H9 (cell line): ENCODE measurements at regions not wholly inside any gene's neighbourhood (a gene's known extent, or its start where the extent isn't known, plus 50 kb on each side); places are given as distances from the start of the nearest gene placed in this dataset.

Source experiments
- DNase-seq: peaks from one replicate; pipeline ENCODE4 v3.0.0-alpha.2; 2017
- H2AFZ ChIP-seq: one replicate; pipeline ENCODE4 v1.6.1; 2013; ENCODE audit warnings: mild to moderate bottlenecking, low read length, control low read depth, moderate library complexity
- H2AK5ac ChIP-seq: 2 replicates; pipeline ENCODE4 v1.6.1; 2013; ENCODE audit warnings: low read length, control low read depth, mixed read lengths; ENCODE audit not compliant: insufficient read length
- H2BK120ac ChIP-seq: one replicate; pipeline ENCODE4 v1.6.1; 2013; ENCODE audit warnings: low read depth, mild to moderate bottlenecking, low read length, control low read depth, inconsistent platforms; ENCODE audit not compliant: poor library complexity, severe bottlenecking
- H2BK12ac ChIP-seq: 2 replicates; pipeline ENCODE4 v1.6.1; 2013; ENCODE audit warnings: low read length, control low read depth, mixed read lengths, low read depth; ENCODE audit not compliant: insufficient read length
- H2BK15ac ChIP-seq: 2 replicates; pipeline ENCODE4 v1.6.1; 2013; ENCODE audit warnings: low read depth, low read length, control low read depth
- H2BK20ac ChIP-seq: one replicate; pipeline ENCODE4 v1.6.1; 2013; ENCODE audit warnings: low read depth, mild to moderate bottlenecking, low read length, control low read depth, inconsistent platforms; ENCODE audit not compliant: poor library complexity, severe bottlenecking
- H2BK5ac ChIP-seq: 2 replicates; pipeline ENCODE4 v1.6.1; 2013; ENCODE audit warnings: low read length, control low read depth, mixed read lengths; ENCODE audit not compliant: insufficient read length
- H3K14ac ChIP-seq: 2 replicates; pipeline ENCODE4 v1.6.1; 2013; ENCODE audit warnings: low read length, control low read depth; ENCODE audit not compliant: insufficient read depth
- H3K18ac ChIP-seq: 2 replicates; pipeline ENCODE4 v1.6.1; 2013; ENCODE audit warnings: low read depth, mild to moderate bottlenecking, mixed read lengths, low read length, control low read depth; ENCODE audit not compliant: insufficient read length
- H3K23ac ChIP-seq: 2 replicates; pipeline ENCODE4 v1.6.1; 2013; ENCODE audit warnings: low read length, control low read depth, mixed read lengths, low read depth; ENCODE audit not compliant: insufficient read length
- H3K23me2 ChIP-seq: 2 replicates; pipeline ENCODE4 v1.6.1; 2013; ENCODE audit warnings: low read depth, mild to moderate bottlenecking, mixed read lengths, low read length, control low read depth; ENCODE audit not compliant: insufficient read length, poor library complexity, severe bottlenecking
- H3K27ac ChIP-seq: 2 replicates; pipeline ENCODE4 v1.5.1; 2013; ENCODE audit warnings: low read length, control low read depth, mixed read lengths, low read depth; ENCODE audit not compliant: insufficient read length
- H3K27me3 ChIP-seq: 2 replicates; pipeline ENCODE4 v1.6.1; 2013; ENCODE audit warnings: low read length, control low read depth, inconsistent platforms; ENCODE audit not compliant: insufficient read depth
- H3K4ac ChIP-seq: 2 replicates; pipeline ENCODE4 v1.6.1; 2013; ENCODE audit warnings: low read depth, mild to moderate bottlenecking, control low read depth, inconsistent platforms, low read length, moderate library complexity
- H3K4me1 ChIP-seq: 2 replicates; pipeline ENCODE4 v1.6.1; 2013; ENCODE audit warnings: low read length, control low read depth, inconsistent platforms; ENCODE audit not compliant: insufficient read depth
- H3K4me2 ChIP-seq: 2 replicates; pipeline ENCODE4 v1.6.1; 2013; ENCODE audit warnings: low read length, control low read depth, mixed read lengths; ENCODE audit not compliant: insufficient read length, insufficient read depth
- H3K56ac ChIP-seq: 2 replicates; pipeline ENCODE4 v1.6.1; 2013; ENCODE audit warnings: low read depth, mild to moderate bottlenecking, mixed read lengths, low read length, control low read depth; ENCODE audit not compliant: insufficient read length
- H3K79me1 ChIP-seq: 2 replicates; pipeline ENCODE4 v1.6.1; 2013; ENCODE audit warnings: low read depth, mild to moderate bottlenecking, moderate library complexity, low read length, control low read depth, inconsistent platforms; ENCODE audit not compliant: insufficient read depth, poor library complexity, severe bottlenecking
- H3K79me2 ChIP-seq: 2 replicates; pipeline ENCODE4 v1.6.1; 2013; ENCODE audit warnings: low read length, control low read depth, inconsistent platforms; ENCODE audit not compliant: insufficient read depth
- H3K9ac ChIP-seq: 2 replicates; pipeline ENCODE4 v1.6.1; 2013; ENCODE audit warnings: low read length, control low read depth, mixed read lengths; ENCODE audit not compliant: insufficient read length; ENCODE audit errors: extremely low read depth
- H3K9me3 ChIP-seq: one replicate; pipeline ENCODE4 v1.6.1; 2013; ENCODE audit warnings: low read depth, low read length, inconsistent platforms; ENCODE audit not compliant: control insufficient read depth
- H3T11ph ChIP-seq: one replicate; pipeline ENCODE4 v1.6.1; 2013; ENCODE audit warnings: mild to moderate bottlenecking, low read length, control low read depth, inconsistent platforms
- H4K20me1 ChIP-seq: one replicate; pipeline ENCODE4 v1.6.1; 2013; ENCODE audit not compliant: control insufficient read depth, insufficient read length, insufficient read depth
- H4K5ac ChIP-seq: 2 replicates; pipeline ENCODE4 v1.6.1; 2013; ENCODE audit warnings: low read depth, mild to moderate bottlenecking, mixed read lengths, low read length, control low read depth; ENCODE audit not compliant: insufficient read length
- H4K8ac ChIP-seq: replicated peaks from 2 replicates; pipeline ENCODE4 v1.6.1; 2013; ENCODE audit warnings: low read length, control low read depth, mixed read lengths, low read depth; ENCODE audit not compliant: insufficient read length
- H4K91ac ChIP-seq: 2 replicates; pipeline ENCODE4 v1.6.1; 2013; ENCODE audit warnings: low read depth, mild to moderate bottlenecking, moderate library complexity, mixed read lengths, low read length, control low read depth; ENCODE audit not compliant: insufficient read length
- H3K27ac Mint-ChIP-seq, 3 experiments: 2 replicates in 2 of 3; 3 replicates in 1 of 3; pipeline ENCODE4 v1.8.0; 2020 to 2021; ENCODE audit warnings: mixed read lengths in 3 of 3, mild to moderate bottlenecking in 1 of 3, moderate library complexity in 1 of 3
- H3K27me3 Mint-ChIP-seq: 2 replicates; pipeline ENCODE4 v1.8.0; 2021; ENCODE audit warnings: low read depth, mild to moderate bottlenecking, moderate library complexity, mixed read lengths
- H3K36me3 Mint-ChIP-seq, 3 experiments: 2 replicates in 2 of 3; 3 replicates in 1 of 3; pipeline ENCODE4 v1.8.0; 2020 to 2021; ENCODE audit warnings: low read depth in 3 of 3, mixed read lengths in 3 of 3; ENCODE audit not compliant: insufficient read depth in 1 of 3
- H3K4me1 Mint-ChIP-seq, 2 experiments: 2 replicates each; pipeline ENCODE4 v1.8.0; 2020; ENCODE audit warnings: mixed read lengths in 2 of 2
- H3K4me3 Mint-ChIP-seq, 2 experiments: 2 replicates in 1 of 2; 3 replicates in 1 of 2; pipeline ENCODE4 v1.8.0; 2020 to 2021; ENCODE audit warnings: mild to moderate bottlenecking in 2 of 2, mixed read lengths in 2 of 2, moderate library complexity in 1 of 2
- H3K9me3 Mint-ChIP-seq, 2 experiments: 2 replicates in 1 of 2; 3 replicates in 1 of 2; pipeline ENCODE4 v1.8.0; 2020; ENCODE audit warnings: mild to moderate bottlenecking in 2 of 2, mixed read lengths in 2 of 2, moderate library complexity in 1 of 2
- WGBS: extraction: QIAGEN DNeasy Blood & Tissue Kit; methylation state at CpG from one replicate; pipeline ENCODE4 v1.1.7; 2013; ENCODE audit warnings: missing lambda C conversion rate, low lambda C conversion rate, mixed read lengths; ENCODE audit not compliant: insufficient read length; ENCODE audit errors: extremely low coverage; 5-methylcytosine and 5-hydroxymethylcytosine counted together
- TF ChIP-seq, protein P1 (sequence below): fragments of 200-600 bp; sonication (generic); conservative IDR thresholded peaks from 3 replicates; pipeline ENCODE4 v1.8.0; 2021; ENCODE audit warnings: antibody characterized with exemption, mild to moderate bottlenecking

DNA sequence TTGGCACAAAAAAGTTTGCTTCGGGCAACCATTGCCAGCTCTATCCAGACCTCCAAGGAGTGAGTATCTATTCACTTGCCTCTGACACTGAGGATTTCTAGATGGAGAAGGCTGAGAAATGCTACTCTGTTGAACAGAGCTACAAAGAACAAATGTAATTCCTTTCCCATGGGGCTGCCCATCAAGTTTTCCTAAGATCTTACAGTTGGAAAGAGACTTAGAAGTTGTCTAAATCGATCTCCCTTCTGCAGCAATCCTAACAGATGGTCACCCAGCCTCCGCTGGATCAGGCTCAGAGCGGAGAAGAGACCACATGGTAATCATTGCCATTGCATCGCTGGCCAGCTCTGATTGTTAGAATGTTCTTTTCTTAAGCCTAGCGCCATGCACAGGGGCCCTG is 110.1 kb upstream of the BCL2L14 start:
- Histone ChIP-seq H3T11ph (no peak overlapping the region), H3K4me1 (no peaks in the 10 kb centered on the region), H3K79me2 (no peaks in the 10 kb centered on the region), H3K56ac (no peak overlapping the region), H3K79me1 (no peaks in the 10 kb centered on the region), H3K4ac (no peak overlapping the region), H4K5ac (no peak overlapping the region), H2BK120ac (no peak overlapping the region), H3K4me2 (no peak overlapping the region), H3K23ac (no peak overlapping the region), H2BK20ac (no peak overlapping the region), H3K27ac (no peak overlapping the region), H4K20me1 (no peaks in the 10 kb centered on the region), H3K9ac (no peak overlapping the region), H3K18ac (no peak overlapping the region), H2AFZ (no peak overlapping the region), H3K27me3 (no peaks in the 10 kb centered on the region), H3K14ac (no peak overlapping the region), H4K91ac (no peak overlapping the region), H2BK15ac (no peak overlapping the region), H2BK12ac (no peak overlapping the region), H3K9me3 (no peaks in the 10 kb centered on the region), H2AK5ac (no peak overlapping the region), H4K8ac (no peak overlapping the region), H3K23me2 (no peaks in the 10 kb centered on the region), H2BK5ac (no peak overlapping the region)
- Mint-ChIP-seq H3K27ac (no peak overlapping the region; a peak in 1 of 7 replicates), H3K4me1 (peaks cover 27 to 28% of the 10 kb centered on the region in 2 experiments), H3K36me3 (no peaks in the 10 kb centered on the region), H3K27me3 (no peaks in the 10 kb centered on the region; the same call in none of the 2 replicates), H3K9me3 (no peaks in the 10 kb centered on the region; a peak in 1 of 5 replicates), H3K4me3 (no peak overlapping the region)
- no CpG with 5 or more reads among the region's 6 CpGs for WGBS
- DNase-seq = no peak
- TF ChIP-seq, protein P1, sequence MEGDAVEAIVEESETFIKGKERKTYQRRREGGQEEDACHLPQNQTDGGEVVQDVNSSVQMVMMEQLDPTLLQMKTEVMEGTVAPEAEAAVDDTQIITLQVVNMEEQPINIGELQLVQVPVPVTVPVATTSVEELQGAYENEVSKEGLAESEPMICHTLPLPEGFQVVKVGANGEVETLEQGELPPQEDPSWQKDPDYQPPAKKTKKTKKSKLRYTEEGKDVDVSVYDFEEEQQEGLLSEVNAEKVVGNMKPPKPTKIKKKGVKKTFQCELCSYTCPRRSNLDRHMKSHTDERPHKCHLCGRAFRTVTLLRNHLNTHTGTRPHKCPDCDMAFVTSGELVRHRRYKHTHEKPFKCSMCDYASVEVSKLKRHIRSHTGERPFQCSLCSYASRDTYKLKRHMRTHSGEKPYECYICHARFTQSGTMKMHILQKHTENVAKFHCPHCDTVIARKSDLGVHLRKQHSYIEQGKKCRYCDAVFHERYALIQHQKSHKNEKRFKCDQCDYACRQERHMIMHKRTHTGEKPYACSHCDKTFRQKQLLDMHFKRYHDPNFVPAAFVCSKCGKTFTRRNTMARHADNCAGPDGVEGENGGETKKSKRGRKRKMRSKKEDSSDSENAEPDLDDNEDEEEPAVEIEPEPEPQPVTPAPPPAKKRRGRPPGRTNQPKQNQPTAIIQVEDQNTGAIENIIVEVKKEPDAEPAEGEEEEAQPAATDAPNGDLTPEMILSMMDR = no peak
